PC-9 (cell line): ENCODE measurements at regions not wholly inside any gene's neighbourhood (a gene's known extent, or its start where the extent isn't known, plus 50 kb on each side); places are given as distances from the start of the nearest gene placed in this dataset.

ENCODE experiments used
- BruUV-seq: library from RNA; stranded (reverse); fragments of 400-500 nt; replicated peaks from 2 replicates; lab custom pipeline; 2021; lab: Mats Ljungman, UMichigan
- CTCF ChIA-PET: fragments of 300-600 bp; sonication (Branson Sonifier 250); formaldehyde crosslinking; loops from one replicate; lab custom pipeline; 2022; ENCODE audit warnings: antibody characterized with exemption; lab: Charles Lee
- POLR2A ChIA-PET: fragments of 300-600 bp; sonication (Branson Sonifier 250); formaldehyde crosslinking; loops from one replicate; lab custom pipeline; 2022; ENCODE audit warnings: antibody characterized with exemption; ENCODE audit not compliant: unreplicated experiment; lab: Charles Lee
- DNase-seq, 2 experiments: peaks; one replicate each; pipeline versions ENCODE4 v3.0.0 to v3.0.0-alpha.2; 2015 to 2022; ENCODE audit warnings: mixed read lengths in 1 of 2
- H2AFZ ChIP-seq: fragments of 200-600 bp; sonication (generic); 2 replicates; pipeline ENCODE4 v1.8.1; 2017; ENCODE audit warnings: antibody characterized with exemption
- H3F3A ChIP-seq: fragments of 200-600 bp; sonication (generic); 2 replicates; pipeline ENCODE4 v1.8.1; 2017; ENCODE audit warnings: antibody characterized with exemption, mild to moderate bottlenecking, low read depth; ENCODE audit not compliant: insufficient read depth
- H3K27ac ChIP-seq: fragments of 200-600 bp; sonication (generic); 2 replicates; pipeline ENCODE4 v1.6.1; 2016; ENCODE audit warnings: mixed run types
- H3K27me3 ChIP-seq: fragments of 200-600 bp; sonication (generic); 2 replicates; pipeline ENCODE4 v1.6.1; 2016; ENCODE audit warnings: low read depth, mixed run types; ENCODE audit not compliant: insufficient read depth
- H3K36me3 ChIP-seq: fragments of 200-600 bp; sonication (generic); 2 replicates; pipeline ENCODE4 v1.6.1; 2016; ENCODE audit warnings: low read depth, mixed run types
- H3K4me1 ChIP-seq: fragments of 200-600 bp; sonication (generic); replicated peaks from 2 replicates; pipeline ENCODE4 v1.6.1; 2016; ENCODE audit warnings: mixed run types; ENCODE audit not compliant: insufficient read depth
- H3K4me2 ChIP-seq: fragments of 200-600 bp; sonication (generic); 2 replicates; pipeline ENCODE4 v1.6.1; 2017; ENCODE audit warnings: mixed run types
- H3K4me3 ChIP-seq: fragments of 200-600 bp; sonication (generic); 2 replicates; pipeline ENCODE4 v1.6.1; 2016; ENCODE audit warnings: mixed run types
- H3K79me2 ChIP-seq: fragments of 200-600 bp; sonication (generic); 2 replicates; pipeline ENCODE4 v1.6.1; 2017; ENCODE audit warnings: low read depth, mixed run types
- H3K9me2 ChIP-seq: fragments of 200-600 bp; sonication (generic); 2 replicates; pipeline ENCODE4 v1.8.1; 2017; ENCODE audit warnings: mild to moderate bottlenecking; ENCODE audit not compliant: insufficient read depth
- H3K9me3 ChIP-seq: fragments of 200-600 bp; sonication (generic); 2 replicates; pipeline ENCODE4 v1.8.1; 2016; ENCODE audit warnings: low read depth; ENCODE audit not compliant: insufficient read depth
- H4K20me1 ChIP-seq: fragments of 200-600 bp; sonication (generic); 2 replicates; pipeline ENCODE4 v1.8.1; 2017; ENCODE audit not compliant: insufficient read depth
- EZH2 ChIP-seq: fragments of 200-600 bp; sonication (generic); IDR thresholded peaks from 2 replicates; pipeline ENCODE4 v1.8.0; 2017; ENCODE audit warnings: antibody characterized with exemption, low read depth
- intact Hi-C: fragments of 100-400 bp; cut with micrococcal nuclease; formaldehyde crosslinking; loops from one replicate; pipeline ENCODE4 v1.10.0; 2022; ENCODE audit not compliant: unreplicated experiment
- TF ChIP-seq, protein P1 (sequence below): fragments of 200-600 bp; sonication (generic); conservative IDR thresholded peaks from 2 replicates; pipeline ENCODE4 v1.6.1; 2017; ENCODE audit warnings: mixed run types, antibody characterized with exemption, mild to moderate bottlenecking, moderate library complexity

DNA sequence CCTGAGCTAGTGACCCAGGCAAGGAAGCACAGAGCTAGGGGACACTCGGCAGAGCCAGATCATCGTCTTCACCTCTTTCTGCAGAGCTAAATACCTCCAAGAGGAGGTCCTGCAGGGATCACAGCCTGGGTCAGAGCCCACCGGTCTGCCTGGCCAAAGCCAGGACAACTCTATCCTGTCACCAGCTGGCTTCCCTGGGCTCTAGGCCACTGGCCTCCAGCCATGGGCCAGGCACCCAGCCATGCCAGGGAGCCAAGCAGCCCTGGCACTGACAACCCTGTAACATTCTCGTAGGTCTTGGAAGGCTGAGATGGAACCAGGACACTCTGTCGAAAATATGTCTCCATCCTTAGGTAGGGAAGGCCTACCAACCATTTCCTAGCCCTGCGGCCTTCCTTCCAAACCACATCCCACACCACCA lies 270.1 kb downstream of the BUD13 start:
- H3F3A ChIP-seq = no peaks in the 10 kb centered on the region
- no peak for TF ChIP-seq EZH2
- TF ChIP-seq, protein P1, sequence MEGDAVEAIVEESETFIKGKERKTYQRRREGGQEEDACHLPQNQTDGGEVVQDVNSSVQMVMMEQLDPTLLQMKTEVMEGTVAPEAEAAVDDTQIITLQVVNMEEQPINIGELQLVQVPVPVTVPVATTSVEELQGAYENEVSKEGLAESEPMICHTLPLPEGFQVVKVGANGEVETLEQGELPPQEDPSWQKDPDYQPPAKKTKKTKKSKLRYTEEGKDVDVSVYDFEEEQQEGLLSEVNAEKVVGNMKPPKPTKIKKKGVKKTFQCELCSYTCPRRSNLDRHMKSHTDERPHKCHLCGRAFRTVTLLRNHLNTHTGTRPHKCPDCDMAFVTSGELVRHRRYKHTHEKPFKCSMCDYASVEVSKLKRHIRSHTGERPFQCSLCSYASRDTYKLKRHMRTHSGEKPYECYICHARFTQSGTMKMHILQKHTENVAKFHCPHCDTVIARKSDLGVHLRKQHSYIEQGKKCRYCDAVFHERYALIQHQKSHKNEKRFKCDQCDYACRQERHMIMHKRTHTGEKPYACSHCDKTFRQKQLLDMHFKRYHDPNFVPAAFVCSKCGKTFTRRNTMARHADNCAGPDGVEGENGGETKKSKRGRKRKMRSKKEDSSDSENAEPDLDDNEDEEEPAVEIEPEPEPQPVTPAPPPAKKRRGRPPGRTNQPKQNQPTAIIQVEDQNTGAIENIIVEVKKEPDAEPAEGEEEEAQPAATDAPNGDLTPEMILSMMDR = no peak
- no peaks in the 10 kb centered on the region for H3K4me1 ChIP-seq
- peaks cover 100% of the 10 kb centered on the region for H3K27me3 ChIP-seq
- BruUV-seq = no TSS peak
- CTCF ChIA-PET = no interaction called here
- no peak overlapping the region for H2AFZ ChIP-seq
- H3K27ac ChIP-seq = no peak overlapping the region
- H3K4me2 ChIP-seq = no peak overlapping the region
- intact Hi-C loops = no loop called here
- DNase-seq = no peak
- POLR2A ChIA-PET = no interaction called here
- no peaks in the 10 kb centered on the region for H3K79me2 ChIP-seq
- H4K20me1 ChIP-seq = no peaks in the 10 kb centered on the region
- no peaks in the 10 kb centered on the region for H3K36me3 ChIP-seq
- no peak overlapping the region for H3K4me3 ChIP-seq
- H3K9me3 ChIP-seq = no peaks in the 10 kb centered on the region
- H3K9me2 ChIP-seq = no peaks in the 10 kb centered on the region

DNA sequence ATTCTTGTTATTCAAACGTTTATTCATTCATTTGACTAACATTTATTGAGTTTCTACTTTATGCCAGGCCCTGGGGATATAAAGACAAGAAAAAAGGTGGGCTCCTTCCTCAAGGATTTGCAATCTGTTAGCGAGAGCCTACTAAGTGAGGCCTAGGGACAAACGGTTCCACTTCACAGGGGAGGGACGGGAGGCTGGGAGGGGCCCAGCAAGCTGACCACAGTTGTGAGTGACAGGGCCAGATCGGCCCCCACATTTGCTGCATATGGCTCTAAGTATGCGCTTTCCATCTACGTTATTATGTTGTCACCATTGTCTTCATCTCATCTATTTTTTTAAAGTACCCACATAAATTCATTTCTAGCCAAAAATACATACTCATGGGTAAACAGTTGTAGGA lies 271.1 kb downstream of the BUD13 start:
- H3K36me3 ChIP-seq = no peaks in the 10 kb centered on the region
- H3K27ac ChIP-seq = no peak overlapping the region
- intact Hi-C loops = no loop called here
- no peak overlapping the region for H3K4me2 ChIP-seq
- TF ChIP-seq, protein P1 = no peak
- no peak for TF ChIP-seq EZH2
- no peak overlapping the region for H2AFZ ChIP-seq
- ChIA-PET POLR2A (no interaction called here), CTCF (no interaction called here)
- H3K9me2 ChIP-seq = no peaks in the 10 kb centered on the region
- no peaks in the 10 kb centered on the region for H3K4me1 ChIP-seq
- no peak overlapping the region for H3K4me3 ChIP-seq
- DNase-seq = no peak
- H3K79me2 ChIP-seq = no peaks in the 10 kb centered on the region
- no peaks in the 10 kb centered on the region for H4K20me1 ChIP-seq
- BruUV-seq = no TSS peak
- no peaks in the 10 kb centered on the region for H3K9me3 ChIP-seq
- H3K27me3 ChIP-seq = peaks cover 98% of the 10 kb centered on the region
- H3F3A ChIP-seq = no peaks in the 10 kb centered on the region

DNA sequence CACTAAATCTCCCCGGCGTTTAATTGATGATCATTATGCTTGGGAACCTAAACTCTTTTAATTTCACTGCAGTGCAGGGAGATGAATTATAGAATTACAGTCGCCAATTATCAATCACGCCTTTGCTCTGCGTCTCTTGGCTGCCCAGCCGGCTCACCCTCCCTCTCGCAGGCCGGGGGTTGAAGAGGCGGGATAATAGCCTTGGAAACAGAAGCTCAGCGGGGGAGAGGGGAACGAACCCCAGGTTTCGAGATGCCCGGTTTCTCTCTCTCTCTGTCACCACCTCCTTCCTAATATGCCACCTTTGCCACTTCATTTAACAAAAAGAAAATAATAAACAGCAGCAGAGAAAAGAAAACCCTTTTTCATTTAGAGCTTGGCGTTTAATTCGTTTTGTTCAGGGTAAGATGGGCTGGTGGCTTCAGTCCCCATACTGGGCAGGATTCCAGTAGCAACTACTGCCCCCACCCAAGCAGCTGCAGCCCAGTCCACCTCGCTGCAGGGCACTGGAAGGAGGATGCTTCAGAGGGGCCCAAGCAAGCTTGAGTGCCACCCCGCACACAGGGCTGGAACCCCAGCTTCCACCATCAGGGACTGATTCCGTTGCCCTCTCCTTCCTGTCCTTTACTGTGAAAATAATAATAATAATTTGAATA lies 271.7 kb downstream of the BUD13 start:
- no peaks in the 10 kb centered on the region for H4K20me1 ChIP-seq
- H3K36me3 ChIP-seq = no peaks in the 10 kb centered on the region
- H2AFZ ChIP-seq = no peak overlapping the region
- no peaks in the 10 kb centered on the region for H3K4me1 ChIP-seq
- no peak overlapping the region for H3K4me2 ChIP-seq
- no peak overlapping the region for H3K4me3 ChIP-seq
- CTCF ChIA-PET = no interaction called here
- POLR2A ChIA-PET = no interaction called here
- intact Hi-C loops = no loop called here
- no peaks in the 10 kb centered on the region for H3K79me2 ChIP-seq
- H3F3A ChIP-seq = no peaks in the 10 kb centered on the region
- no peak for DNase-seq
- peaks cover 95% of the 10 kb centered on the region for H3K27me3 ChIP-seq
- no peak overlapping the region for H3K27ac ChIP-seq
- H3K9me3 ChIP-seq = no peaks in the 10 kb centered on the region
- TF ChIP-seq EZH2 = no peak
- TF ChIP-seq, protein P1 = no peak
- no peaks in the 10 kb centered on the region for H3K9me2 ChIP-seq
- BruUV-seq = no TSS peak
